Breast epithelium (tissue), 4 donors: ENCODE measurements at regions not wholly inside any gene's neighbourhood (a gene's known extent, or its start where the extent isn't known, plus 50 kb on each side); places are given as distances from the start of the nearest gene placed in this dataset.

Source experiments
- DNase-seq, 2 donors: peaks; one replicate each; pipeline ENCODE4 v3.0.0-alpha.2; 2019; ENCODE audit warnings: low spot score in 2 of 2
- H3K27ac ChIP-seq, 2 donors: fragments of 200-600 bp; sonication (generic) in 1 of 2; one replicate each; pipeline ENCODE4 v1.5.1; 2016 to 2019; ENCODE audit warnings: mild to moderate bottlenecking in 1 of 2
- H3K27me3 ChIP-seq, 2 donors: fragments of 200-600 bp; sonication (generic) in 1 of 2; one replicate each; pipeline versions ENCODE4 v1.5.1 to v1.6.0; 2017 to 2019; ENCODE audit warnings: control low read depth in 1 of 2, mild to moderate bottlenecking in 1 of 2
- H3K36me3 ChIP-seq: fragments of 200-600 bp; one replicate; pipeline ENCODE4 v1.5.1; 2019
- H3K4me1 ChIP-seq, 2 donors: fragments of 200-600 bp; sonication (generic); one replicate each; pipeline ENCODE4 v1.5.1; 2016 to 2019; ENCODE audit warnings: control low read depth in 1 of 2
- H3K4me3 ChIP-seq, 3 donors: fragments of 200-600 bp; sonication (generic); 1 replicate in 2 of 3; 2 replicates in 1 of 3; pipeline ENCODE4 v1.5.1; 2016 to 2019; ENCODE audit warnings: mild to moderate bottlenecking in 3 of 3, moderate library complexity in 2 of 3
- H3K9me3 ChIP-seq, 2 donors: fragments of 200-600 bp; sonication (generic) in 1 of 2; one replicate each; pipeline ENCODE4 v1.5.1; 2016 to 2019; ENCODE audit warnings: control low read depth in 1 of 2
- POLR2A ChIP-seq: fragments of 450-650 bp; IDR thresholded peaks from one replicate; pipeline ENCODE4 v1.6.1; 2016; ENCODE audit warnings: antibody characterized with exemption, mild to moderate bottlenecking, moderate library complexity
- POLR2AphosphoS5 ChIP-seq, 3 donors: sonication (generic); formaldehyde crosslinking; IDR thresholded peaks; one replicate each; pipeline ENCODE4 v1.6.1; 2017; ENCODE audit warnings: antibody characterized with exemption in 3 of 3
- intact Hi-C: fragments of 100-400 bp; cut with DNase I; formaldehyde crosslinking; loops from one replicate; pipeline ENCODE4 v1.15.1; 2023; ENCODE audit warnings: low total_unique reads
- TF ChIP-seq, protein P1 (sequence below), 3 donors: fragments of 450-650 bp; IDR thresholded peaks; one replicate each; pipeline ENCODE4 v1.5.1; 2016 to 2017; ENCODE audit warnings: antibody characterized with exemption in 3 of 3, mild to moderate bottlenecking in 3 of 3, moderate library complexity in 3 of 3

DNA sequence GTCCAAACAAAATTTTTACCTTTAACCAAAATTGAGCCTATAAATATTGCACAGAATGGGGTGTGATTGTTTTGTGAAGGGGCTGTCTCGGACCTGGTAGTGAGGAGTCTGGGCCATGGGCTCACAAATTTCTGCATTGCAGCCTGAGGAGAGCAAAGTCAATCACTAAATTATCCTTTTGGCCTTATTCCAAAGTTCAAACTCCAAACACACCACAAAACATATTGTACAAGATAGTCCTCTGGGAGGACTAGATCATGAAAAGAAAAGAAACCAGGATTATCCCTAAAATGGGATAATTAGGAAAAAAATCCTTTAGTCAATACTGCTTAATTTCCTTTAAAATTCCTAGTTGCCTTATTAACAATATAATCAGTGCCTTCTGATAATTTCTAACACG lies 115.5 kb downstream of the BUB3 start:
- no peak for DNase-seq
- no peak overlapping the region for H3K27ac ChIP-seq
- no peaks in the 10 kb centered on the region for H3K27me3 ChIP-seq
- no peaks in the 10 kb centered on the region for H3K4me1 ChIP-seq
- H3K36me3 ChIP-seq, result no peaks in the 10 kb centered on the region
- intact Hi-C loops, result no loop called here
- H3K4me3 ChIP-seq, result no peak overlapping the region
- no peaks in the 10 kb centered on the region for H3K9me3 ChIP-seq
- TF ChIP-seq, protein P1, sequence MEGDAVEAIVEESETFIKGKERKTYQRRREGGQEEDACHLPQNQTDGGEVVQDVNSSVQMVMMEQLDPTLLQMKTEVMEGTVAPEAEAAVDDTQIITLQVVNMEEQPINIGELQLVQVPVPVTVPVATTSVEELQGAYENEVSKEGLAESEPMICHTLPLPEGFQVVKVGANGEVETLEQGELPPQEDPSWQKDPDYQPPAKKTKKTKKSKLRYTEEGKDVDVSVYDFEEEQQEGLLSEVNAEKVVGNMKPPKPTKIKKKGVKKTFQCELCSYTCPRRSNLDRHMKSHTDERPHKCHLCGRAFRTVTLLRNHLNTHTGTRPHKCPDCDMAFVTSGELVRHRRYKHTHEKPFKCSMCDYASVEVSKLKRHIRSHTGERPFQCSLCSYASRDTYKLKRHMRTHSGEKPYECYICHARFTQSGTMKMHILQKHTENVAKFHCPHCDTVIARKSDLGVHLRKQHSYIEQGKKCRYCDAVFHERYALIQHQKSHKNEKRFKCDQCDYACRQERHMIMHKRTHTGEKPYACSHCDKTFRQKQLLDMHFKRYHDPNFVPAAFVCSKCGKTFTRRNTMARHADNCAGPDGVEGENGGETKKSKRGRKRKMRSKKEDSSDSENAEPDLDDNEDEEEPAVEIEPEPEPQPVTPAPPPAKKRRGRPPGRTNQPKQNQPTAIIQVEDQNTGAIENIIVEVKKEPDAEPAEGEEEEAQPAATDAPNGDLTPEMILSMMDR (IDR thresholded peaks at IDR 0.05), result no peak

DNA sequence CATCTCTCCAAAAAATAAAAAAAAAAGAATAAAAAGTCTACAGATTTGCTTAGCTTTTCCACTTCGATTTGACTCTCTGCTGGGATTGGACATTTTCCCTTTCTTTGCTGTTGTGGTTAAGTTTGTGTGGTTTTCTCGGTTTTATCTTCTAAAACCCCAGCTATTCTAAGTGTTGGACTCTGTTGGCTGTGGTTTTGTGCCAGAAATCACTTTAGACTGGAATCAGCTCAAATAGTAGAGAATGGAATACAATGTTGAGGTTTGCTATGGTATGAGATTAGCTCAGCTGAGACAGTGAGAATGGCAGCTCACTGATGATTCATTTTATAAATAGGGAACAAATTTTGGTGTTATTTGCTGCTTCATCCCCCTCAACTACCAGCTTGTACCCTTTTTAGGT lies 116.0 kb downstream of the BUB3 start:
- no peaks in the 10 kb centered on the region for H3K9me3 ChIP-seq
- H3K27ac ChIP-seq, result no peak overlapping the region
- H3K4me3 ChIP-seq, result no peak overlapping the region
- intact Hi-C loops, result no loop called here
- peaks cover 0 to under 1% of the 10 kb centered on the region in 2 donors for H3K27me3 ChIP-seq
- no peaks in the 10 kb centered on the region for H3K4me1 ChIP-seq
- TF ChIP-seq POLR2AphosphoS5 (IDR thresholded peaks at IDR 0.05), result no peak
- TF ChIP-seq, protein P1 (IDR thresholded peaks at IDR 0.05), result no peak
- TF ChIP-seq POLR2A, result no peak
- H3K36me3 ChIP-seq, result no peaks in the 10 kb centered on the region
- DNase-seq, result no peak

DNA sequence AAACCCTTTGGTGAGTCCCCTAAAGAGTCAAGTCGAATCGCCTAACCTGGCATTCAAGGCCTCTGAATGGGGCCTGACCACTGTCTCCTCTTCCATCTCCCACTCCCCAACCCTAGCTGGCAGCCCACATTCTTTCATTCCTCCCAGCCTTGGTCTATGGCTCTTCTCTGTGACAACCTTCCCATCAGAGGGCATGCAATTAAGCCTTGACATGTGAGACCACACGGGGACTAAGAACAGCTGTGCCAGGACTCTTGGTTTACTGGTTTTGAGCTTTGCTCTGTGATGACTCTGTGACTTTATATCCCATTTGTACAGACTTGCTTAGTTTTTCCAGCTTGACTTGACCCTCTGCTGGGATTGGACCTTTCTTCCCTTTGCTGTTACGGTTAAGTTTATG lies 116.6 kb downstream of the BUB3 start:
- Histone ChIP-seq H3K36me3 (no peaks in the 10 kb centered on the region), H3K4me3 (no peak overlapping the region), H3K27ac (no peak overlapping the region), H3K9me3 (no peaks in the 10 kb centered on the region), H3K4me1 (no peaks in the 10 kb centered on the region), H3K27me3 (peaks cover 0 to 3% of the 10 kb centered on the region in 2 donors)
- intact Hi-C loops, result no loop called here
- DNase-seq, result no peak
- TF ChIP-seq, protein P1 (IDR thresholded peaks at IDR 0.05), result no peak
- no peak for TF ChIP-seq POLR2A

DNA sequence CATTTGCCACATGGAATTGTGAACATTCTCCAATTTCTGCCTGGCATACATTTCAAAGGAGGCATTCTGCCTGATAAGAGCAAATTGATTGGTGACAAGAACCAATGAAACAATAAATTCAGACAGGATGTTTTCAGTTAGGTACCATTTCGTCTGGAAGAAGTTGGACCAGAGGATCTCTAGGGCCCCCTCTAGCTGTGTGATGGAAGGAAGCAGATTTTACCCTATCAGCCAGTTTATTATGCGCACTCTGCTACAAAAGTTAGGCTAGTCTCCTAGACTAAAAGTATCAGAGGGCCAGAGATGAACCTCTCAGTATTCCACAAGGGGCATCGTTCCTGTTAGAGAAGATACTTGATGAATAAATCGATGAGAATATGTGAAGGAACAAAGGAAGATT lies 118.0 kb downstream of the BUB3 start:
- Histone ChIP-seq H3K36me3 (no peaks in the 10 kb centered on the region), H3K27me3 (peaks cover 0 to 3% of the 10 kb centered on the region in 2 donors), H3K27ac (no peak overlapping the region), H3K4me1 (no peaks in the 10 kb centered on the region), H3K4me3 (no peak overlapping the region), H3K9me3 (no peaks in the 10 kb centered on the region)
- no peak for DNase-seq
- TF ChIP-seq, protein P1 (IDR thresholded peaks at IDR 0.05), result no peak
- TF ChIP-seq POLR2A, result no peak
- no peak for TF ChIP-seq POLR2AphosphoS5 (IDR thresholded peaks at IDR 0.05)
- intact Hi-C loops, result no loop called here

DNA sequence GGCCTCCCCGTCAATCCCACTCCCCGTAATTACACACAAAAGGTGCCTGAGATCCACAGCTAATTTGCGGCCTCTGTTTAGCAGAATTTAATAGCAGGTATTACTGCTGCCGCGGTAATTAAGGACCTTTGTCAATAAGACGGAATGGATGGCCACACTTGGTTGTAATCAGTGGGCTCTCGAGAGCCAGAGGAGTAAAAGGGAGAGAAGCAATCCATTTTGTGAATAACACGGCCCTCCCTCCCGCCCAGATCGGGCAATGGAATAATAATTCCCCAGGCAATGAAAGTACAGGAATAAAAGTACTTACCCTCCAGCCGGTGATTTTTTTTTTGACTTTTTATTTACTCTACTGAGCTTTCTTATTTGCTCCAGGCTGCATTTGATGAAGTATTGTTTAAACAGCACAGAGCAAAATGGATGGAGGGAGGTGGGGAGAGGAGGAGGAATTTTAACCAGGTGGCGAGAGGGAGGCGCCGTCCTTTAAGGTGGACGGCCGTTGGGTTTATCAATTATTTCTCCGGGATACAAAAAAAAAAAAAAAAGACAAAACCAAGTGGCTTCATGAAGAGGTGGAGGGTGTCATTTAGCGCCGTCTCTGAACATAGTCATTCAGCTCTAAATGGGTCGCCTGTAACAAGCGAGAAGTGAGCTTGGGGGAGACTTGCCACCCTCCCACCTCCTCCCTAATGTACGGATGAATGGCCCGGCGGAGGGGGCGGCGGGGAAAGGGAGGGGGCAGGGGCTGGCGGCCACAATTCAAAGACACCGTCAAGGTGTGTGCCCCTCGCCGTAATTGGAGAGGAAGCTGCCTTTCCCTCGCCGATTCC lies 120.3 kb downstream of the BUB3 start:
- no peak overlapping the region for H3K27ac ChIP-seq
- intact Hi-C loops, result no loop called here
- H3K36me3 ChIP-seq, result no peaks in the 10 kb centered on the region
- H3K27me3 ChIP-seq, result peaks cover 0 to 3% of the 10 kb centered on the region in 2 donors
- TF ChIP-seq, protein P1 (IDR thresholded peaks at IDR 0.05), result no peak
- no peak for TF ChIP-seq POLR2A
- TF ChIP-seq POLR2AphosphoS5 (IDR thresholded peaks at IDR 0.05), result no peak
- H3K9me3 ChIP-seq, result no peaks in the 10 kb centered on the region
- no peaks in the 10 kb centered on the region for H3K4me1 ChIP-seq
- H3K4me3 ChIP-seq, result peak overlapping the region in 2 of 3 donors; percentile 18 to 49
- no peak for DNase-seq
